Testis (tissue), 2 donors: ENCODE measurements at regions not wholly inside any gene's neighbourhood (a gene's known extent, or its start where the extent isn't known, plus 50 kb on each side); places are given as distances from the start of the nearest gene placed in this dataset.
"Not testable (repeated sequence)": the region's sequence is repeated elsewhere in the genome, so short reads cannot be mapped to it uniquely, and the experiment has no call there.

Source experiments
- POLR2A ChIP-seq: fragments of 450-650 bp; IDR thresholded peaks from one replicate; pipeline ENCODE4 v1.6.1; 2017; ENCODE audit warnings: antibody characterized with exemption, mild to moderate bottlenecking, moderate library complexity
- TF ChIP-seq, protein P1 (sequence below), 3 experiments: fragments of 450-650 bp in 2 of 3; fragments of 200-600 bp in 1 of 3; sonication (generic) in 1 of 3; IDR thresholded peaks; one replicate each; pipeline ENCODE4 v1.5.1; 2016 to 2019; ENCODE audit warnings: antibody characterized with exemption in 3 of 3, mild to moderate bottlenecking in 2 of 3, moderate library complexity in 1 of 3

- not testable (repeated sequence) for TF ChIP-seq POLR2A
- TF ChIP-seq, protein P1, sequence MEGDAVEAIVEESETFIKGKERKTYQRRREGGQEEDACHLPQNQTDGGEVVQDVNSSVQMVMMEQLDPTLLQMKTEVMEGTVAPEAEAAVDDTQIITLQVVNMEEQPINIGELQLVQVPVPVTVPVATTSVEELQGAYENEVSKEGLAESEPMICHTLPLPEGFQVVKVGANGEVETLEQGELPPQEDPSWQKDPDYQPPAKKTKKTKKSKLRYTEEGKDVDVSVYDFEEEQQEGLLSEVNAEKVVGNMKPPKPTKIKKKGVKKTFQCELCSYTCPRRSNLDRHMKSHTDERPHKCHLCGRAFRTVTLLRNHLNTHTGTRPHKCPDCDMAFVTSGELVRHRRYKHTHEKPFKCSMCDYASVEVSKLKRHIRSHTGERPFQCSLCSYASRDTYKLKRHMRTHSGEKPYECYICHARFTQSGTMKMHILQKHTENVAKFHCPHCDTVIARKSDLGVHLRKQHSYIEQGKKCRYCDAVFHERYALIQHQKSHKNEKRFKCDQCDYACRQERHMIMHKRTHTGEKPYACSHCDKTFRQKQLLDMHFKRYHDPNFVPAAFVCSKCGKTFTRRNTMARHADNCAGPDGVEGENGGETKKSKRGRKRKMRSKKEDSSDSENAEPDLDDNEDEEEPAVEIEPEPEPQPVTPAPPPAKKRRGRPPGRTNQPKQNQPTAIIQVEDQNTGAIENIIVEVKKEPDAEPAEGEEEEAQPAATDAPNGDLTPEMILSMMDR (IDR thresholded peaks at IDR 0.05) = not testable (repeated sequence)
These were observed 111.2 kb downstream of the MOSPD2 start for GRCh38 chrX:14984425-14984824.
